ENCODE measurements at regions not wholly inside any gene's neighbourhood (a gene's known extent, or its start where the extent isn't known, plus 50 kb on each side); places are given as distances from the start of the nearest gene placed in this dataset.

GRCh38 chr15:96544162-96544756, 213.8 kb downstream of the NR2F2 start:
- no peak for ATAC-seq
- no peak for TF ChIP-seq TSHZ2 (CRISPR knock-in tag; IDR thresholded peaks at IDR 0.05)
- TF ChIP-seq ZNF70 (CRISPR knock-in tag; IDR thresholded peaks at IDR 0.05) = no peak
- TF ChIP-seq CSDC2 (CRISPR knock-in tag; IDR thresholded peaks at IDR 0.05) = no peak
- TF ChIP-seq ZC3H10 (CRISPR knock-in tag; IDR thresholded peaks at IDR 0.05) = no peak
- TF ChIP-seq ESRRG (CRISPR knock-in tag; IDR thresholded peaks at IDR 0.05) = no peak

- TF ChIP-seq POU6F1 (CRISPR knock-in tag; IDR thresholded peaks at IDR 0.05; ENCODE audit: borderline replicate concordance, low read depth) (no peak), ZNF70 (CRISPR knock-in tag; IDR thresholded peaks at IDR 0.05) (no peak), CSRNP3 (CRISPR knock-in tag; IDR thresholded peaks at IDR 0.05) (no peak), ZNF8 (CRISPR knock-in tag; IDR thresholded peaks at IDR 0.05) (no peak), CSDC2 (CRISPR knock-in tag; IDR thresholded peaks at IDR 0.05) (no peak), SNAI2 (CRISPR knock-in tag; IDR thresholded peaks at IDR 0.05) (no peak), ZNF565 (CRISPR knock-in tag; conservative IDR thresholded peaks at IDR 0.05; ENCODE audit: low read depth) (no peak), TOX (CRISPR knock-in tag; IDR thresholded peaks at IDR 0.05; ENCODE audit: borderline replicate concordance) (no peak), TSHZ2 (CRISPR knock-in tag; IDR thresholded peaks at IDR 0.05) (no peak), RARB (CRISPR knock-in tag; IDR thresholded peaks at IDR 0.05) (no peak), ESRRG (CRISPR knock-in tag; IDR thresholded peaks at IDR 0.05) (no peak), ZC3H10 (CRISPR knock-in tag; IDR thresholded peaks at IDR 0.05) (no peak), PPARA (CRISPR knock-in tag; IDR thresholded peaks at IDR 0.05; ENCODE audit: borderline replicate concordance) (no peak), BACH2 (CRISPR knock-in tag; IDR thresholded peaks at IDR 0.05; ENCODE audit: borderline replicate concordance) (no peak)
- ATAC-seq = no peak
Observed at GRCh38 chr15:96549136-96549535, 218.6 kb downstream of the NR2F2 start.

- no peak for ATAC-seq
- TF ChIP-seq SNAI2 (CRISPR knock-in tag; IDR thresholded peaks at IDR 0.05) (no peak), PPARA (CRISPR knock-in tag; IDR thresholded peaks at IDR 0.05; ENCODE audit: borderline replicate concordance) (no peak), ZC3H10 (CRISPR knock-in tag; IDR thresholded peaks at IDR 0.05) (no peak), ZNF70 (CRISPR knock-in tag; IDR thresholded peaks at IDR 0.05) (no peak), TOX (CRISPR knock-in tag; IDR thresholded peaks at IDR 0.05; ENCODE audit: borderline replicate concordance) (no peak), ZNF8 (CRISPR knock-in tag; IDR thresholded peaks at IDR 0.05) (no peak)
Observed at GRCh38 chr15:96551196-96551595, 220.7 kb downstream of the NR2F2 start.

- TF ChIP-seq POU6F1 (CRISPR knock-in tag; IDR thresholded peaks at IDR 0.05; ENCODE audit: borderline replicate concordance, low read depth) (no peak), ZNF565 (CRISPR knock-in tag; conservative IDR thresholded peaks at IDR 0.05; ENCODE audit: low read depth) (no peak), ZFP30 (CRISPR knock-in tag; IDR thresholded peaks at IDR 0.05) (no peak), ZNF70 (CRISPR knock-in tag; IDR thresholded peaks at IDR 0.05) (no peak), CSRNP3 (CRISPR knock-in tag; IDR thresholded peaks at IDR 0.05) (no peak), PPARA (CRISPR knock-in tag; IDR thresholded peaks at IDR 0.05; ENCODE audit: borderline replicate concordance) (no peak), ZFP3 (CRISPR knock-in tag; IDR thresholded peaks at IDR 0.05) (no peak), ESRRG (CRISPR knock-in tag; IDR thresholded peaks at IDR 0.05) (no peak), RARB (CRISPR knock-in tag; IDR thresholded peaks at IDR 0.05) (no peak), CREB5 (CRISPR knock-in tag; IDR thresholded peaks at IDR 0.05; ENCODE audit: low read depth) (no peak), OSR1 (CRISPR knock-in tag; IDR thresholded peaks at IDR 0.05) (no peak), TOX (CRISPR knock-in tag; IDR thresholded peaks at IDR 0.05; ENCODE audit: borderline replicate concordance) (no peak)
- no peak for ATAC-seq
Observed at GRCh38 chr15:96551722-96552121, 221.2 kb downstream of the NR2F2 start.

Measured in SK-N-SH treated with all-trans-retinoic acid at 6 μM for 48 hours (cell line).